Ovary (tissue), 7 donors: ENCODE measurements at regions not wholly inside any gene's neighbourhood (a gene's known extent, or its start where the extent isn't known, plus 50 kb on each side); places are given as distances from the start of the nearest gene placed in this dataset.

Experiments used
- DNase-seq, 5 donors: peaks; one replicate each; pipeline ENCODE4 v3.0.0-alpha.2; 2019 to 2020
- H3K27ac ChIP-seq, 2 donors: fragments of 200-600 bp; one replicate each; pipeline versions ENCODE4 v1.5.1 to v1.8.0; 2019 to 2022
- H3K27me3 ChIP-seq: fragments of 200-600 bp; one replicate; pipeline ENCODE4 v1.8.0; 2022
- H3K36me3 ChIP-seq: fragments of 200-600 bp; sonication (generic); one replicate; pipeline ENCODE4 v1.5.1; 2019
- H3K4me1 ChIP-seq: one replicate; pipeline ENCODE4 v1.8.1; 2013; ENCODE audit warnings: mild to moderate bottlenecking, moderate library complexity; ENCODE audit not compliant: insufficient read depth
- H3K4me3 ChIP-seq: fragments of 200-600 bp; sonication (generic); one replicate; pipeline ENCODE4 v1.5.1; 2017
- H3K9me3 ChIP-seq, 2 donors: fragments of 200-600 bp in 1 of 2; sonication (generic) in 1 of 2; one replicate each; pipeline versions ENCODE4 v1.5.1 to v1.8.1; 2013 to 2019; ENCODE audit warnings: mild to moderate bottlenecking in 1 of 2, moderate library complexity in 1 of 2
- CTCF ChIP-seq, 3 donors: fragments of 450-650 bp in 2 of 3; fragments of 200-600 bp in 1 of 3; IDR thresholded peaks; one replicate each; pipeline versions ENCODE4 v1.5.1 to v1.8.0; 2016 to 2022; ENCODE audit warnings: antibody characterized with exemption in 3 of 3, mild to moderate bottlenecking in 1 of 3
- EP300 ChIP-seq: sonication (generic); formaldehyde crosslinking; IDR thresholded peaks from one replicate; pipeline ENCODE4 v1.6.1; 2017; ENCODE audit warnings: antibody characterized with exemption
- POLR2A ChIP-seq: fragments of 450-650 bp; IDR thresholded peaks from one replicate; pipeline ENCODE4 v1.6.1; 2017; ENCODE audit warnings: antibody characterized with exemption, mild to moderate bottlenecking, moderate library complexity
- WGBS, 3 donors: extraction: QIAGEN DNeasy Blood & Tissue Kit in 1 of 3; methylation state at CpG; one replicate each; pipeline versions ENCODE4 v1.1.5 to v1.1.7; 2013 to 2017; 5-methylcytosine and 5-hydroxymethylcytosine counted together
- intact Hi-C, 4 donors: fragments of 100-400 bp; cut with DNase I; formaldehyde crosslinking; loops; one replicate each; pipeline versions ENCODE4 v1.11.0 to v1.15.1; 2022 to 2023
- donor health status: DM: no; HTN: no; CAD: no; lungs with moderate emphysema.
- donor health status: DM: no; HTN: no; CAD: no.
- donor health status: Bipolar disorder and iron deficiency.
- donor health status: DM: no; HTN: no; CAD: no.
- donor health status: DM: yes; HTN: yes; CAD: no.

GRCh38 chr3:94431876-94432570, 369.2 kb downstream of the NSUN3 start:
- DNase-seq = no peak
- no peaks in the 10 kb centered on the region for H3K36me3 ChIP-seq
- no peaks in the 10 kb centered on the region for H3K27me3 ChIP-seq
- intact Hi-C loops = no loop called here
- H3K4me1 ChIP-seq = no peaks in the 10 kb centered on the region
- no peak overlapping the region for H3K27ac ChIP-seq
- no peak overlapping the region for H3K4me3 ChIP-seq
- WGBS, 3 donors = 71 to 84% (median 78%) methylated on average over 3 of the region's 3 CpGs
- TF ChIP-seq POLR2A (no peak), EP300 (no peak), CTCF (IDR thresholded peaks at IDR 0.05) (no peak)
- no peaks in the 10 kb centered on the region for H3K9me3 ChIP-seq

DNA sequence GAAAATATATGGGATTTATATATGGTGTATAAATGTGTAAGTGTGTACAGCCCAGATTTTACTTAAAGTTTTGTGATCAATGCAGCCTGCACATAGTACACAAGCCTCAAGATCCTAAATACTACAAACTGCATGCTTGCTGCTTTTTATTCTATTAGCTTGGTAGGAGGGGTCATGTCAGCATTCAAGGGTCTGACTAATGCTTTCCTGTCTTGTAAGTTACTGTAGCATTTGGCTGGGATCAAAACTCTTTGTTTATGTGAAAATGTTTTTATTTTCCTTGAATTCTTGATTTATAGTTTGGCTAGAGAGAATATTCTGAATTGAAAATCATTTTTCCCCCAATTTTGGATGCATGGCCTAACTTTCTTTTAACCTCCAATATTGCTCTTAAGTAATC, 370.9 kb downstream of the NSUN3 start:
- intact Hi-C loops = no loop called here
- Histone ChIP-seq H3K27ac (no peak overlapping the region), H3K9me3 (no peaks in the 10 kb centered on the region), H3K27me3 (no peaks in the 10 kb centered on the region), H3K4me1 (no peaks in the 10 kb centered on the region), H3K4me3 (no peak overlapping the region), H3K36me3 (no peaks in the 10 kb centered on the region)
- no peak for DNase-seq
- TF ChIP-seq CTCF (IDR thresholded peaks at IDR 0.05) (no peak), POLR2A (no peak), EP300 (no peak)

DNA sequence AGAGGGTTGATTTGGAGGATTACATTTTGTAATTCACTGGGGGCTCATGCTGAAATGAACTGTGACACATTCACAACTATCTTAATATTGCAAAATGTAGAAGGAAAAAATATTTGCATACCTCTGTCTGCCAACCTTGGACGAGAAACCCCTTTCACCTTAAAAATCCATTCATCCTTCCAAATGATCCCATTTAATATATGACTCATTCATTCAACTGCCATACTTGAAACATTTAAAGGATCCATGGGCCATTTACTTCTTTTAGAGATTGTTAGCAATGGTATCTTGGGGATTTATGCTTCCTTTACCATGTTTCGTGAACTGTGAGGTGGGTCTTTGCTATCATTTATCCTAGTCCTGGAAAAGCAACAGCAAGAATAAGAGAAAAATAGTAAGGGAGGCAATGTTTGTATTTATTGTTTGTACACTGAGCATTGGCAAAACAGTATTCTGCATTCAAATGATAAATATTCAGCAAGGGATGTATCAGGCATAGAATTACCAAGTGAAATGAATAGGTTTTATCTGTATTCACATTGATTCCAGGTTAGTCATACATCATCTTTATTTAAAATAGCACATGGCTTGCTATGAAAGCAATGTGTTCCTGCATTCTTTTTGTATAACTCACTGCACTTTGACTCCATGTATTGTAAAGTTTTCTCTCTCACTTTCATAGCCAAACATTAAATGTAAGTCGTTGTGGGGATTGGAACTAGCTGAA, 378.1 kb downstream of the NSUN3 start:
- no peaks in the 10 kb centered on the region for H3K4me1 ChIP-seq
- H3K27ac ChIP-seq = no peak overlapping the region
- H3K9me3 ChIP-seq = no peaks in the 10 kb centered on the region
- DNase-seq = no peak
- no peaks in the 10 kb centered on the region for H3K36me3 ChIP-seq
- no peaks in the 10 kb centered on the region for H3K27me3 ChIP-seq
- intact Hi-C loops = no loop called here
- WGBS, 3 donors = 48 to 50% (median 48%) methylated on average over 3 of the region's 3 CpGs
- TF ChIP-seq EP300 (no peak), POLR2A (no peak), CTCF (IDR thresholded peaks at IDR 0.05) (no peak)
- no peak overlapping the region for H3K4me3 ChIP-seq

DNA sequence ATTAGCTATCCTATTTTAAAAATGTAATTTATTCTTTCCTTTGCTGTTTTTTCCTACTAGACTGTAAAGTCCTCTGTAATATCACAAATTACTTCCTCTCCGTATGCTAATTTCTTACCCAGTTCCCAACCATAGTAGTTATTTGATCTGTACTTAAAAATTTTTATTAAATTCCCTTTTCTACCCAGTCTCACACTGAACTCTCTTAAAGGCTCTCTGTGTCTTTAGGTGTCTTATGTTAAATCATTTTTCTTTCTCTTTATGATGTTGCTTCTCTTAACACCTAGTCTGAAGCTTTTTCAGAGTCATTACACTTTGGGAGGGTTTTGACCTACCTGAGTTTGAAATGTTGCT, 378.6 kb downstream of the NSUN3 start:
- H3K36me3 ChIP-seq = no peaks in the 10 kb centered on the region
- H3K27ac ChIP-seq = no peak overlapping the region
- WGBS, 3 donors = 48 to 61% (median 57%) methylated on average over 1 of the region's 1 CpG
- DNase-seq = no peak
- H3K9me3 ChIP-seq = no peaks in the 10 kb centered on the region
- H3K27me3 ChIP-seq = no peaks in the 10 kb centered on the region
- no peaks in the 10 kb centered on the region for H3K4me1 ChIP-seq
- no peak for TF ChIP-seq EP300
- no peak for TF ChIP-seq POLR2A
- no peak for TF ChIP-seq CTCF (IDR thresholded peaks at IDR 0.05)
- no peak overlapping the region for H3K4me3 ChIP-seq
- intact Hi-C loops = no loop called here
